Epithelial cell of esophagus (primary cell): ENCODE measurements at regions not wholly inside any gene's neighbourhood (a gene's known extent, or its start where the extent isn't known, plus 50 kb on each side); places are given as distances from the start of the nearest gene placed in this dataset.

ENCODE experiments used
- DNase-seq: peaks from one replicate; pipeline ENCODE4 v3.0.0; 2010; ENCODE audit warnings: low read depth
- H3K4me3 ChIP-seq: 2 replicates; pipeline ENCODE4 v1.5.1; 2011; ENCODE audit warnings: mild to moderate bottlenecking, low read length, control low read depth
- TF ChIP-seq, protein P1 (sequence below): IDR thresholded peaks from 2 replicates; pipeline ENCODE4 v1.5.1; 2011; ENCODE audit warnings: low read depth, mild to moderate bottlenecking, low read length, control low read depth, inconsistent platforms; ENCODE audit not compliant: insufficient read depth; ENCODE audit errors: missing control alignments

DNA sequence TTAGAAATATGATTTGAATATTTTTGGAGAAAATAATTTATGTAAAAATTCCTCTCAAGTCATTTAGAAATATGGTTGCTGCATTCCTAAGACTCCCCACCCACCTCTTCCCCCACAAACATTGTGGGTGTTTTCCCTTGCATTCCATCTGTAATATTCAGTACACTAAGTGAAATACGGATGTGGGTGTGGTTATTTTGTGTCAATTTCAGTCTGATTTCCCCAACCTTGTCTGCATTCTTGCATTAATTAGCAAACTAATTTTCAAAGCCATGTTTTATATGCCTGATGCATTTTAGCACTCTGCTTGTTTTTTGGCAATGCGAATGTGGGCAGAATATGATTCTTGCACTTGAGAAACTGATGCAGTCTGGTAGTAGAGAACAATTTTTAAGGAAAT lies 408.3 kb upstream of the RGMA start:
- peak; percentile 64 for DNase-seq
- TF ChIP-seq, protein P1, sequence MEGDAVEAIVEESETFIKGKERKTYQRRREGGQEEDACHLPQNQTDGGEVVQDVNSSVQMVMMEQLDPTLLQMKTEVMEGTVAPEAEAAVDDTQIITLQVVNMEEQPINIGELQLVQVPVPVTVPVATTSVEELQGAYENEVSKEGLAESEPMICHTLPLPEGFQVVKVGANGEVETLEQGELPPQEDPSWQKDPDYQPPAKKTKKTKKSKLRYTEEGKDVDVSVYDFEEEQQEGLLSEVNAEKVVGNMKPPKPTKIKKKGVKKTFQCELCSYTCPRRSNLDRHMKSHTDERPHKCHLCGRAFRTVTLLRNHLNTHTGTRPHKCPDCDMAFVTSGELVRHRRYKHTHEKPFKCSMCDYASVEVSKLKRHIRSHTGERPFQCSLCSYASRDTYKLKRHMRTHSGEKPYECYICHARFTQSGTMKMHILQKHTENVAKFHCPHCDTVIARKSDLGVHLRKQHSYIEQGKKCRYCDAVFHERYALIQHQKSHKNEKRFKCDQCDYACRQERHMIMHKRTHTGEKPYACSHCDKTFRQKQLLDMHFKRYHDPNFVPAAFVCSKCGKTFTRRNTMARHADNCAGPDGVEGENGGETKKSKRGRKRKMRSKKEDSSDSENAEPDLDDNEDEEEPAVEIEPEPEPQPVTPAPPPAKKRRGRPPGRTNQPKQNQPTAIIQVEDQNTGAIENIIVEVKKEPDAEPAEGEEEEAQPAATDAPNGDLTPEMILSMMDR, result no peak
- H3K4me3 ChIP-seq, result no peak overlapping the region

DNA sequence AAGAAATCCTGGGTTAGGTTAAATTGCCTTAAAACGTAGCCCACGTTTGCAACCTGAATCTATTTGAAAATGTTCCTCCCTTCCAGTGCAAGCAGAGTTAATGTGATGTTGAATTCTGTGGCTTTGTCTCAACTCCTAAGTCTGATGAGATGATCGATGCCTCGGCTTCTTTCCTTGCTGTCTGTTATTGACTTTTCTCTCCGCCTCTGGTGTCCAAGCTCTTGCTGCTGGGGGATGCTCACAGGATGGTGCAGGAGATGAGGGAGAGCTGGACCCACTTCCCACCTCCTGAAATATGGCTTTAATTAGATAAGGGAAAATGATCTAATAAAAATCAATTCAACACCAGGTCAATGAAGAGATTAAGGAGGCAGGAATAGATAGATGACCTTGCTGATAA lies 407.9 kb upstream of the RGMA start:
- TF ChIP-seq, protein P1, result no peak
- no peak for DNase-seq
- H3K4me3 ChIP-seq, result no peak overlapping the region

DNA sequence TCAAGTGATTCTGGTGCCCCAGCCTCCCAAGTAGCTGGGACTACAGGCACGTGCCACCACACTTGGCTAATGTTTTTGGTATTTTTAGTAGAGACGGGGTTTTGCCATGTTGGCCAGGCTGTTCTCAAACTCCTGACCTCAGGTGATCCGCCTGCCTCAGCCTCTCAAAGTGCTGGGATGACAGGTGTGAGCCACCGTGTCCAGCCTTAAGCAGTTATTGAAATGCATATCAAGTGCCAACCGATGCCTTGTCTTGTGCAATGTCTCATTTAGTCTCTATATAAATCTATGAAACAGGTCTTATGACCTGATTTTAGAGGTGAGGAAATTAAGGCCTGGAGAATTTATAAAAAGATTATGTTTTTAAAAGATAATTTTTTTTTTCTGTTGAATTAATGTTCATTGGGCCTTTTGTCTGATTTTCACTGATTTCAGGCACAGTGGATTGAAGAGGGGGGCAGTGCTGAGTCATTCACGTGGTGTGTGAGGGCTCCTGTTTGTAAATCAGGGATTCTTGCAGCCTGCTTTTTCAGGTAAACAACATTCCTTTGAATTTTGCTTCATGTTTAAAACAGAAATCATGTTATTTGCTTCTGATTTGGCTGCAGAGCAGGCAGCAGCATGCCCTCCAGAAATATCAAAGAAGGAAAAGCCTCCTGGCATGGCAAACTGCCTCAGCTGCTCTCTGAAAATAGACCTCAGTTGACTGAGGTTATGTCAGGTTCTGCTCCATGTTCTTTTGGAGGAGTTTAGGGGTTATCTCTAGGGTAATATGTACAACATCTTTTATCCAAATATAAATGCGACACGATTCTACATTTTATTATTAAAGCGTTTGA lies 407.0 kb upstream of the RGMA start:
- TF ChIP-seq, protein P1, result no peak
- DNase-seq, result peak; percentile 60
- no peak overlapping the region for H3K4me3 ChIP-seq

DNA sequence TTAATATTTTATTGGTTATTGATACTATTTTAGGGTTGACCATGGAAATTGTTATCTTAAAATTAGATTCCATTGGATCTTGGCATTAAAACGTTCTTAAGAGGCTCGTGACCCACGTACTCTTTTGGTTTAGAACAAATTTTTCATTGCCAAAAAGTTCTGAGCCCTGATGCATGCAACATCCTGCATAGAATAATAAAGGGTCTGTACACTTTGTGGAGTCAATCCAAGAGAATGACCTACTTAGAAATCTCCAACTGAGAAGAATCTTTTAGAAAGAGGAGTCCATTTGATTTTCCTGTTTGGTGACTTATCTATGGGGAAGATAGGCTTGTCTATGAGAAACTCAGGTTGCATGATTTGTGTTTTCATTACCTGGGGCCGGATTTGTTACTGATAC lies 404.2 kb upstream of the RGMA start:
- peak; percentile 36 for DNase-seq
- no peak overlapping the region for H3K4me3 ChIP-seq
- TF ChIP-seq, protein P1, result no peak

DNA sequence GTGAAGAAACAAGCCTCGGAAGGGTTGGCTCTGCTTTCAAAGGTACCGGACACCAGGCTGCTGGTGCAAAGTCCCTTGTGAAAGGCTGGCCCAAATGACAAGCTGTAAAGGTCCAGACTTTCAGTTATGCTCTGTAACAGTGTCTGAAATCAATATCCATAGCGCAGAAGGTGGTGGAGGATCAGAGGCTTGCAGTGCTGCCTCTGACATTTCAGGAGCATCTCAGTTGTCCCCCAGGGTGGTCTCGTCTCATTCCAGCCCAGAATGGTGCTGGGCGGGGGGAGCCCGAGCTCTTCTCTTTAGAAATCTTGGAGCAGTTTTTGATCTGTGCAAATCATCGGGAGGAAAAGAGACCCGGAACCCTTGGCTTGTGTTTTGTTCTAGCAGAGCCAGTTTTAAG lies 402.3 kb upstream of the RGMA start:
- DNase-seq, result no peak
- TF ChIP-seq, protein P1, result no peak
- H3K4me3 ChIP-seq, result no peak overlapping the region

DNA sequence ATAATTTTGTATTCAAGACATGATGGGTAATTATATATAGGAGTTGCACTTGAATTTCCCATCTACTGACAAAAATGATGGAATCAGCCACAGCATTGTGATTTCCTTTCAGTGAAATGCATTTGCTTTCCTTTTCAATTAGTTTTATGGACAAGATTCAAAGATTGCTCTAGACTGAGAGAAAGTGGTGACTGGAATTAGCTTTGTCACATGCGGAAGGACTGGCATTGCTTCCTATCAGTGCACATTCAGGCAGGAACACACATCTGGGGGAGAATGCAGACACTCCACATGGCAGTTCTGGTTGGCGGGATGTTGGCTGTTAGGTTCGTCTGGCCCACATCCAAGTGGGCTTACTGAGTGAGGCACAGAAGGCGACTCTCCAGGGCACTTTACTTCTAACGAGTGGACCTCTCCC lies 399.3 kb upstream of the RGMA start:
- TF ChIP-seq, protein P1, result no peak
- H3K4me3 ChIP-seq, result no peak overlapping the region

More for the DNA sequence above, 399.3 kb upstream of the RGMA start:
- DNase-seq, result no peak
